Breast epithelium (tissue), 3 donors: ENCODE measurements at regions not wholly inside any gene's neighbourhood (a gene's known extent, or its start where the extent isn't known, plus 50 kb on each side); places are given as distances from the start of the nearest gene placed in this dataset.

Experiments
- POLR2AphosphoS5 ChIP-seq, 3 donors: sonication (generic); formaldehyde crosslinking; IDR thresholded peaks; one replicate each; pipeline ENCODE4 v1.6.1; 2017; ENCODE audit warnings: antibody characterized with exemption in 3 of 3
- TF ChIP-seq, protein P1 (sequence below), 3 donors: fragments of 450-650 bp; IDR thresholded peaks; one replicate each; pipeline ENCODE4 v1.5.1; 2016 to 2017; ENCODE audit warnings: antibody characterized with exemption in 3 of 3, mild to moderate bottlenecking in 3 of 3, moderate library complexity in 3 of 3

DNA sequence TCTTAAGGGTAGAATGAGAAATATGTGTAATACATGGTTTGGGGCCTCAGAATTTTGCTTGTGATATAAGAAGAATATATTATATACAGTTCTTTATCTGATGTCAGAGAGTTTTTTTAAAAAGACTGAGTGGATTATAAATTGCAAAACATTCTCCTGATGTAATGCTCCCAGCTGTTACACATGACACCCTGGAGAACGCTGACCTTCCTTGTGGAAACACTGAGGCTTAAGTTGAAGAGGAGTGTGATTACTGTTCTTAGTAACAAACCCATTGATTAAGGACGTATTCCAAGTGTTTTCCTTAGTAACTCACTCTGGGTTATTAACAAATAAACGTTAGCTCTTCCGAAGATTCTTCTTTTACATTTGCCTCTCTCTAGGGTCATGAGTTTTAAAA is 1069.3 kb upstream of the CNTNAP5 start:
- TF ChIP-seq, protein P1, sequence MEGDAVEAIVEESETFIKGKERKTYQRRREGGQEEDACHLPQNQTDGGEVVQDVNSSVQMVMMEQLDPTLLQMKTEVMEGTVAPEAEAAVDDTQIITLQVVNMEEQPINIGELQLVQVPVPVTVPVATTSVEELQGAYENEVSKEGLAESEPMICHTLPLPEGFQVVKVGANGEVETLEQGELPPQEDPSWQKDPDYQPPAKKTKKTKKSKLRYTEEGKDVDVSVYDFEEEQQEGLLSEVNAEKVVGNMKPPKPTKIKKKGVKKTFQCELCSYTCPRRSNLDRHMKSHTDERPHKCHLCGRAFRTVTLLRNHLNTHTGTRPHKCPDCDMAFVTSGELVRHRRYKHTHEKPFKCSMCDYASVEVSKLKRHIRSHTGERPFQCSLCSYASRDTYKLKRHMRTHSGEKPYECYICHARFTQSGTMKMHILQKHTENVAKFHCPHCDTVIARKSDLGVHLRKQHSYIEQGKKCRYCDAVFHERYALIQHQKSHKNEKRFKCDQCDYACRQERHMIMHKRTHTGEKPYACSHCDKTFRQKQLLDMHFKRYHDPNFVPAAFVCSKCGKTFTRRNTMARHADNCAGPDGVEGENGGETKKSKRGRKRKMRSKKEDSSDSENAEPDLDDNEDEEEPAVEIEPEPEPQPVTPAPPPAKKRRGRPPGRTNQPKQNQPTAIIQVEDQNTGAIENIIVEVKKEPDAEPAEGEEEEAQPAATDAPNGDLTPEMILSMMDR (IDR thresholded peaks at IDR 0.05): no peak
- no peak for TF ChIP-seq POLR2AphosphoS5 (IDR thresholded peaks at IDR 0.05)
